VCaP (cell line): ENCODE measurements at regions not wholly inside any gene's neighbourhood (a gene's known extent, or its start where the extent isn't known, plus 50 kb on each side); places are given as distances from the start of the nearest gene placed in this dataset.

Experiments used
- H3K27ac ChIP-seq: fragments of 450-650 bp; 2 replicates; pipeline ENCODE4 v1.5.1; 2017
- TF ChIP-seq, protein P1 (sequence below): fragments of 450-650 bp; conservative IDR thresholded peaks from 2 replicates; pipeline ENCODE4 v1.5.1; 2017; ENCODE audit warnings: mild to moderate bottlenecking, moderate library complexity

- no peak overlapping the region for H3K27ac ChIP-seq
- TF ChIP-seq, protein P1, sequence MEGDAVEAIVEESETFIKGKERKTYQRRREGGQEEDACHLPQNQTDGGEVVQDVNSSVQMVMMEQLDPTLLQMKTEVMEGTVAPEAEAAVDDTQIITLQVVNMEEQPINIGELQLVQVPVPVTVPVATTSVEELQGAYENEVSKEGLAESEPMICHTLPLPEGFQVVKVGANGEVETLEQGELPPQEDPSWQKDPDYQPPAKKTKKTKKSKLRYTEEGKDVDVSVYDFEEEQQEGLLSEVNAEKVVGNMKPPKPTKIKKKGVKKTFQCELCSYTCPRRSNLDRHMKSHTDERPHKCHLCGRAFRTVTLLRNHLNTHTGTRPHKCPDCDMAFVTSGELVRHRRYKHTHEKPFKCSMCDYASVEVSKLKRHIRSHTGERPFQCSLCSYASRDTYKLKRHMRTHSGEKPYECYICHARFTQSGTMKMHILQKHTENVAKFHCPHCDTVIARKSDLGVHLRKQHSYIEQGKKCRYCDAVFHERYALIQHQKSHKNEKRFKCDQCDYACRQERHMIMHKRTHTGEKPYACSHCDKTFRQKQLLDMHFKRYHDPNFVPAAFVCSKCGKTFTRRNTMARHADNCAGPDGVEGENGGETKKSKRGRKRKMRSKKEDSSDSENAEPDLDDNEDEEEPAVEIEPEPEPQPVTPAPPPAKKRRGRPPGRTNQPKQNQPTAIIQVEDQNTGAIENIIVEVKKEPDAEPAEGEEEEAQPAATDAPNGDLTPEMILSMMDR, result no peak
Observed at GRCh38 chr10:113259576-113260226, 293.2 kb upstream of the HABP2 start.

GRCh38 chr10:113261161-113261560 lies 291.7 kb upstream of the HABP2 start:
- TF ChIP-seq, protein P1, result no peak
- H3K27ac ChIP-seq, result no peak overlapping the region

GRCh38 chr10:113261611-113262091 lies 291.2 kb upstream of the HABP2 start:
- TF ChIP-seq, protein P1, result no peak
- H3K27ac ChIP-seq, result no peak overlapping the region

- TF ChIP-seq, protein P1, result no peak
Observed at GRCh38 chr10:113263056-113263455, 289.8 kb upstream of the HABP2 start.

DNA sequence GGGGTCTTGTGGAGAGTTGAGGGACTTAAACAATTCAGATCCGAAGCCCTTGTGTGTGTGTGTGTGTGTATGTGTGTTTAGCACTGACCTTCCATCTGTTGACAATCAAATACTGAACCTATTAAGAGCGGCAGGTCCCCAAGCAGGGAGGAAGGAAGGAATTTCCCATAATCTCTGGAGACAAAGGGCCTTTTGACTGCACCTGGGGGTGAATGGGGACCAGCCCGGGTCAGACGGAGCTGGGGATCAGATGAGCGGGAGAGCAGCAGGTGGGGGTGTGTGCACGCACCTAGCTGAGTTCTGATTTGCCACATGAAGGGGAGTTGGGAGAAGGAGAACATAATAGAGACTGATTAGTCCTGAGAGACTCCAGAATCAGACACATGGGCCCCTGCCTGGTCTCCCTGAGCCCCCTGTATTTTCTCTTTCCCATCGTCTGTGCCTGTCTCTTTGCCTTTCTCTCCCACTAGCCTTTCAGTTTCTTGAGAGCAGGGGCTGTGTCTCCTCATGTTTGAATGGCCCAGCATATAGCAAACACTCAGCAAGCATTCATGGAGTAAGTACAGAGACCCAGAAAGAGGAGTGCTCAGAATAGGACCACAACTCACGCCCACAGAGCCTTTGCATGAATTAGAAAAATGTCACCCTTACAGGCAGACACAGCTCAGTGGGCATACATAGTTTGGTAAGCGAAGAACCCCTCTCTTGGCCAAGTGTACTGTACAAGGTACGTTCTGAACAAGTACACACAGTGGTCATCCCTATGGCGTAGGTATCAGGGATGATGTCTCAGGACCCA lies 288.3 kb upstream of the HABP2 start:
- no peak overlapping the region for H3K27ac ChIP-seq
- TF ChIP-seq, protein P1, result no peak

More at GRCh38 chr10:113263056-113263455, 289.8 kb upstream of the HABP2 start:
- H3K27ac ChIP-seq, result no peak overlapping the region

GRCh38 chr10:113266147-113266546 lies 286.7 kb upstream of the HABP2 start:
- TF ChIP-seq, protein P1, result no peak
- H3K27ac ChIP-seq, result no peak overlapping the region

GRCh38 chr10:113267619-113268562 lies 285.0 kb upstream of the HABP2 start:
- TF ChIP-seq, protein P1, result no peak
- H3K27ac ChIP-seq, result no peak overlapping the region
